ENCODE measurements at regions not wholly inside any gene's neighbourhood (a gene's known extent, or its start where the extent isn't known, plus 50 kb on each side); places are given as distances from the start of the nearest gene placed in this dataset.
"Not testable (repeated sequence)": the region's sequence is repeated elsewhere in the genome, so short reads cannot be mapped to it uniquely, and the experiment has no call there.

GRCh38 chr4:43619219-43619618, 726.7 kb downstream of the GRXCR1 start:
- no peak for DNase-seq (ENCODE audit: low read depth)

DNA sequence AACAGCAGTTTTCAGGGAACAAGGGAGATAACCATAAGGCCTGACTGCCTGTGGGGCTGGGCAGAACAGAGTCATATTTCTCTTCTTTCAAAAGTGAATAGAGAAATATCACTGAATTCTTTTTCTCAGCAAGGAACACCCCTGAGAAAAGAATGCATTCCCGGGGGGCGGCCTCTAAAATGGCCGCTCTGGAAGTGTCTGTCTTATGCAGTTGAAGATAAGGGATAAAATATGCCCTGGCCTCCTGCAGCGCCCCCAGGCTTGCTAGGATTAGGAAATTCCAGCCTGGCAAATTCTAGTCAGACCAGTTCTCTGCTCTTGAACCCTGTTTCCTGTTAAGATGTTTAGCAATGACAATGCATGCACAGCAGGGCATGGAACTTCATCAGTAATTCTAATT, 745.4 kb downstream of the GRXCR1 start:
- DNase-seq (ENCODE audit: low read depth), result not testable (repeated sequence)

- no peak for DNase-seq (ENCODE audit: low read depth)
These were observed 759.5 kb downstream of the GRXCR1 start for GRCh38 chr4:43651991-43652390.

DNA sequence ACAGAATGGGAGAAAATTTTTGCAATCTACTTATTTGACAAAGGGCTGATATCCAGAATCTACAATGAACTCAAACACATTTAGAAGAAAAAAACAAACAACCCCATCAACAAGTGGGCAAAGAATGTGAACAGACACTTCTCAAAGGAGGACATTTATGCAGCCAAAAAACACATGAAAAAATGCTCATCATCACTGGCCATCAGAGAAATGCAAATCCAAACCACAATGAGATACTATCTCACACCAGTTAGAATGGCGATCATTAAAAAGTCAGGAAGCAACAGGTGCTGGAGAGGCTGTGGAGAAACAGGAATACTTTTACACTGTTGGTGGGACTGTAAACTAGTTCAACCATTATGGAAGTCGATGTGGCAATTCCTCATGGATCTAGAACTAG, 767.0 kb downstream of the GRXCR1 start:
- not testable (repeated sequence) for DNase-seq (ENCODE audit: low read depth)

DNA sequence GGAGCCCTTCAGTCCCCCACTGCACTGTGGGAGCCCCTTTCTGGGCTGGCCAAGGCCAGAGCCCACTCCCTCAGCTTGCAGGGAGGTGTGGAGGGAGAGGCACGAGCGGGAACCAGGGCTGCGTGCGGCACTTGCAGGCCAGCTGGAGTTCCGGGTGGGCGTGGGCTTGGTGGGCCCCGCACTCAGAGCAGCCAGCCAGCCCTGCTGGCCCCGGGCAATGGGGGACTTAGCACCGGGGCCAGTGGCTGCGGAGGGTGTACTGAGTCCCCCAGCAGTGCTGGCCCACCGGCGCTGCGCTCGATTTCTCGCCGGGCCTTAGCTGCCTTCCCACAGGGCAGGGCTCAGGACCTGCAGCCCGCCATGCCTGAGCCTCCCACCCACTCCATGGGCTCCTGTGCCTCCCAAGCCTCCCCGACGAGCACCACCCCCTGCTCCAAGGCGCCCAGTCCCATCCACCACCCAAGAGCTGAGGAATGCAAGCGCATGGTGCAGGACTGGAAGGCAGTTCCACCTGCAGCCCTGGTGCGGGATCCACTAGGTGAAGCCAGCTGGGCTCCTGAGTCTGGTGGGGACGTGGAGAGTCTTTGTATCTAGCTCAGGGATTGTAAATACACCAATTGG, 776.2 kb downstream of the KCTD8 start:
- not testable (repeated sequence) for DNase-seq (ENCODE audit: low read depth)

DNA sequence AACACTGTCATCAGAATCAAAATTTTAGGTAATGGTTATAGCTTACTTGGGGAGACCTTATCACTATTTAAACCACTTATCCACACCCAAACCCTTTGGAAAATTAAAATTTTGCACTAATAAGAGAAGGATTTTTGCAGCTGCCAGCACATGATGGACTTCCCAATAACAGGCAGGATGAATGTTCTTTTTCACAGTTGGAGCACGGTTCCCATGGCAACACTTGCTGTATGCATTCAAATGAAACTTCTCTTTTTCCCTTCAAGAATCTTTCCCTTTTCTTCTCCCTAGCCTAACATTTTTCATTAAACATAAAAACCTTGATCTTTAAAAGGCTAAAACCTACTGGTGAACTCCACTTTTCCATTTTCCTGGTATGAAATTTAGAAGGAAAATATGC, 768.2 kb downstream of the KCTD8 start:
- no peak for DNase-seq (ENCODE audit: low read depth)

DNA sequence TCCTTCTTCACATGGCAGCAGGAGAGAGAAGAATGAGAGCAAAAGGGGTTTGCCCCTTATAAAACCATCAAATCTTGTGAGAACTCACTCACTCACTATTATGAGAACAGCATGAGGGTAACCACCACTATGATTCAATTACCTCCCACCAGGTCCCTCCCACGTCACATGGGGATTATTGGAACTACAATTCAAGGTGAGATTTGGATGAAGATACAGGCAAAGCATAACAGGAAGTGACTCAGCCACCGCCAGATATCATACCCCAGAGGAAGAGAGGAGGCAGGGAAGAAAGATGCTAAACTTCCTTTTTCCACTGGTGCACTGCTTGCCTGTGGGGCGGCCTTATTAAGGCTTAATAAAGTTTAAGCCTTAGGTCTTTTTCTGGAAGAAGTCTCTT, 766.1 kb downstream of the KCTD8 start:
- no peak for DNase-seq (ENCODE audit: low read depth)

- no peak for DNase-seq (ENCODE audit: low read depth)
These were observed 758.5 kb downstream of the KCTD8 start for GRCh38 chr4:43690116-43690515.

DNA sequence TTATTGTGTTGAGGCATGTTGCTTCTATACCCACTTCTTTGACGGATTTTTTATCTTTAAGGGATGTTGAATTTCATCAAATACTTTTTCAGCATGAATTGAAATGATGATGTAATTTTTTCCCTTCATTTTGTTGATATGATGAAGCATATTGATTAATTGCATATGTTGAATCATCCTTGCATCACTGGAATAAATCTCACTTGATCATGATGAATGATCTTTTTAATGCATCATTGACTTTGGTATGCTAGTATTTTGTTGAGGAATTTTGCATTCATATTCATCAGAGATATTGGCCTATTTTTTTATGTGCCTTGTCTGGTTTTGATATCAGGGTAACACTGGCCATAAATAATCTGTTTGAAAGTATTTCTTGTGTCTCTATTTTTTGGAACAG, 754.7 kb downstream of the KCTD8 start:
- DNase-seq (ENCODE audit: low read depth), result no peak

DNA sequence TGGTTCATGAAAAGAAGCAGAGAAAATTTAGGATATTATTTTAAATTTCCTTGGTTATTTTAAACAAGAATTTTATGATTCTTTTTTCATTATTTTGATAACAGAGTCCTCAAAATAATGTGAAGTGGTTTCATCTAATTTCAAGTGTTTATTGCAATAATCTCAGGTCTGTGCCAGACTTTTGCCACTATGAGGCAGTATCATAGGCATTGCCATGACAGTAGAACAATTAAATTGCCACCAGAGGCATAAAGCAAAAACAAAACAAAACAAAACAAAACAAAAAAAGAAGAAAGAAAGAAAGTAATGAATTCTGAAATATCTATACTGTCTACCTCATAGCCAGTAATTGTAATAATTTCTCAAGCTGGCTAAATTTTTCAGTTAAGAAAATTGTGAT, 739.2 kb downstream of the KCTD8 start:
- DNase-seq (ENCODE audit: low read depth), result no peak

- DNase-seq (ENCODE audit: low read depth), result no peak
These were observed 731.8 kb downstream of the KCTD8 start for GRCh38 chr4:43716721-43717395.

DNA sequence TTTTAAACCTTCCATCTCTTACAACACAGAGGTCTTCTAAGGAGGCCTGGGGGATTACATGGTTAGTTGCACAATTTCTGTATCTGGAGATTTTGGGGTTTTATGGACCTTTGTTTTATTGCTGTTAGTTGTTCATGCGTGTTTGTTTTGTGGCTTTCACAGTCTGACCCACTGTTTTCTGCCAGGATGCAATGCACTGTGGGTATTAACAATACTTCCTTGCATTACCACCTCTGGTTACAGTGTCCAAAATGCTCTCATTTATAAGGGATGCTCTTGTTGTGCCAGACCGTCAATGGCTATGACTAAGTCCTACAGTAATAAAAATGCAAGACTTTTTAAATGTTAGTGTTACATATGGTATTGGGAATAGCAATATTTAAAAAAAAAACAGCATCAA, 730.2 kb downstream of the KCTD8 start:
- no peak for DNase-seq (ENCODE audit: low read depth)

DNA sequence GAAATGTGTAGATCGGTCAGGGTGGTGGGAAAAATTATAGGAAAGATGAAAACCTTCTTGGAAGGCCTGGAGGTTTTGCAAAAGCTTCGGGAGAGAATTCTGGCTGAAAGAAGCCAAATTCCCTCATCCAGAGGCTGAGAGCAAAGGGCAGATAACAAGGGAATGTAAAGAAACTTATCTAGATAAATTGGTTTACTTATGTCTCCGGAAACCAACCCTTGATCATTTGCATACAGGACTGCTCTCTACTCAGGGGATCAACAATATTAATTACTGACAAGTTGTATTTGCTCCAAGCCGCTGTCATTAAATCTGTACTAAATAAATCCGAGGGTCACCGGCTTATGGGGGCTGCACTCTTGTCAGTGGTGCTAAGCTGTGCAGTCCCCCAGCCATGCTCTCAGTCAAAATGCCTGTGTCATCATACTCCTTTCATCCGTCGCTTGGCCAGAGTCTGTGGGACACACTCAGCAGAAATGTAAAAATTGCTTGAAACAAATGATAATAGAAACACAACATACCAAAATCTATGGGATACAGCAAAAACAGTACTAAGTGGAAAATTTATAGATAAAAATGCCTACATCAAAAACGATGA, 715.7 kb downstream of the KCTD8 start:
- no peak for DNase-seq (ENCODE audit: low read depth)

GRCh38 chr4:43742083-43742482, 706.5 kb downstream of the KCTD8 start:
- DNase-seq (ENCODE audit: low read depth), result no peak

- no peak for DNase-seq (ENCODE audit: low read depth)
These were observed 694.0 kb downstream of the KCTD8 start for GRCh38 chr4:43754566-43754965.

- DNase-seq (ENCODE audit: low read depth), result no peak
These were observed 691.5 kb downstream of the KCTD8 start for GRCh38 chr4:43757147-43757546.

DNA sequence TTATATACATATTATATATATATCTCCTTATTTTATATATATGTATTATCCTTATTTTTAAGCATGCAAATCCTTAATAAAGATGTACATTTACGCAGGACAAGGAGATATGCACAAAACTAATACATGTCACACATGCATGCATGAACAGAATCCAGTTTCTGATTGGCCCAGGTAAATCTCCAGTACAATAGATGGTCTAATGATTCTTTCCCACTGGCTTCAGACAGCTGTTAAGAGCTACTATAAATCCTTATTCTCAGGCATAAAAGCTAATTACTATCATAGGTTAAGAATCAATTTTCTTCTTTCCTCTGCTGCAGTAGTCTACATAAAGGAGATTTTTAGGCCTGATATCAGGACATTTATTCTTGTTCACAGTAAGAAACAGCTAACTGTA, 689.8 kb downstream of the KCTD8 start:
- no peak for DNase-seq (ENCODE audit: low read depth)

GRCh38 chr4:43763029-43763610, 685.5 kb downstream of the KCTD8 start:
- DNase-seq (ENCODE audit: low read depth), result no peak

- DNase-seq (ENCODE audit: low read depth), result no peak
These were observed 683.1 kb downstream of the KCTD8 start for GRCh38 chr4:43765514-43765913.

- DNase-seq (ENCODE audit: low read depth), result no peak
These were observed 682.0 kb downstream of the KCTD8 start for GRCh38 chr4:43766648-43767047.

- DNase-seq (ENCODE audit: low read depth), result no peak
These were observed 672.2 kb downstream of the KCTD8 start for GRCh38 chr4:43776371-43776770.

DNA sequence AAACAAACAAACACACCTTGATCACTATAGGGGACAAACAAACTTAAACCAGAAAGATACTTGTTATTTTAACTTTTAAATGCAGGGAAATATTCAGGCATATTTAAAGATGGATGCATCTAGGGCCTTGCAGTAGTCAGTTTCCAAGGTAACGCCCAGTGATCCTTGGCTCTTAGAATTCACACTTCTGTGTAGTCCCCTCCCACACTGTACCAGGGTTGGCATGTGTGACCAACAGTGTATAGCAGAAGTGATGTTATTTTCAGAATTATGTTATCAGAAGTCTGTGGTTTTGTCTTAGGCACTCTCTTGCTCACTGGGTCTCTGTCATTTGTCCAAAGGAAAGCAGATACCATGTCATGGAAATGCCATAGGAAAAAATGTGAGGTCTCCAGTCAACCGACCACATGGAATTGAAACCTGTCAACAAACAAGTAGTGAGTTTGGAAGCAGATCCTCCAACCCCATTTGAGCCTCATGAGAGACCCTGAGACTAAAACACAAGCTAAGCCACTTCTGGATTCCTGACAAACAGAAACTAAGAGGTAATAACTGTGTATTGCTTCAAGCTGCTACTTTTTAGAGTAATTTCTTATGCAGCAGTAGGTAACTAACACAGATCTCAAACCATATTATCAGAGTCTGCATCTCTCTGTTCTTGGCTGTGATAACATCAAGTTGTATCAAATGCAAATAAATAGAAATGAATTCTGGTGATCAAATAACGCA, 670.3 kb downstream of the KCTD8 start:
- DNase-seq (ENCODE audit: low read depth), result no peak

DNA sequence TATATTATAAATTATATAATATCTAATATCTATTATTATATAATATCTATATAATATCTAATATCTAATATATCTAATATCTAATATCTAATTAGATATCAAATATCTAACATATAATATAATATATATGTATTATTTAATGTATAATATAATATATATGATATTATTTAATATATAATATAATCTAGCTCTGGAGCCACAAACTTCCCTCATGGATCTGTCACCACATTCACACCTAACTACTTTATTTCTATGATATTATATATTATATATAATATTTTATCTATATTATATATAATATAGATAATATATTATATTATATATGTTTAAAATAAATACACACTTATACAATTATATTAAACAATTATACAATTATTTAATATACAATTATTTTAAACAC, 667.5 kb downstream of the KCTD8 start:
- no peak for DNase-seq (ENCODE audit: low read depth)

Data from activated T-cell treated with anti-CD3 and anti-CD28 coated beads for 24 hours (primary cell).